HepG2 (cell line): ENCODE measurements at regions not wholly inside any gene's neighbourhood (a gene's known extent, or its start where the extent isn't known, plus 50 kb on each side); places are given as distances from the start of the nearest gene placed in this dataset.

Source experiments
- ATF1 ChIP-seq: IDR thresholded peaks from 2 replicates; pipeline ENCODE4 v1.6.1; 2016; ENCODE audit warnings: mild to moderate bottlenecking, control low read depth
- BCLAF1 ChIP-seq: fragments of 450-650 bp; IDR thresholded peaks from 2 replicates; pipeline ENCODE4 v1.6.1; 2017; ENCODE audit warnings: mild to moderate bottlenecking
- DPF2 ChIP-seq: sonication (generic); formaldehyde crosslinking; IDR thresholded peaks from 2 replicates; pipeline ENCODE4 v1.4.0; 2020; ENCODE audit warnings: mild to moderate bottlenecking, low read depth, missing genetic modification reagents, borderline replicate concordance
- GZF1 ChIP-seq: sonication (generic); formaldehyde crosslinking; IDR thresholded peaks from 2 replicates; pipeline ENCODE4 v1.5.1; 2020; ENCODE audit warnings: mild to moderate bottlenecking, missing genetic modification reagents
- HOXA3 ChIP-seq: sonication (generic); formaldehyde crosslinking; IDR thresholded peaks from 2 replicates; pipeline ENCODE4 v1.5.0; 2020; ENCODE audit warnings: missing genetic modification reagents
- JUND ChIP-seq: sonication (generic); formaldehyde crosslinking; IDR thresholded peaks from 2 replicates; pipeline ENCODE4 v1.8.0; 2022; ENCODE audit warnings: mild to moderate bottlenecking, missing genetic modification reagents
- NR3C1 ChIP-seq: sonication (generic); formaldehyde crosslinking; IDR thresholded peaks from 2 replicates; pipeline ENCODE4 v1.4.0; 2020; ENCODE audit warnings: missing genetic modification reagents
- POGZ ChIP-seq: sonication (generic); formaldehyde crosslinking; IDR thresholded peaks from 2 replicates; pipeline ENCODE4 v1.4.0; 2020; ENCODE audit warnings: mild to moderate bottlenecking, missing genetic modification reagents
- PRDM10 ChIP-seq: sonication (generic); formaldehyde crosslinking; IDR thresholded peaks from 2 replicates; pipeline ENCODE4 v1.4.0; 2020; ENCODE audit warnings: low read depth, missing genetic modification reagents
- RBFOX2 ChIP-seq: fragments of 200-400 bp; formaldehyde crosslinking; IDR thresholded peaks from 2 replicates; pipeline ENCODE4 v1.6.1; 2017; ENCODE audit warnings: low read depth, mild to moderate bottlenecking, low read length
- TEAD3 ChIP-seq: optimal IDR thresholded peaks from 2 replicates; pipeline ENCODE3; 2016; ENCODE audit warnings: borderline replicate concordance
- ZBTB10 ChIP-seq: sonication (generic); formaldehyde crosslinking; IDR thresholded peaks from 2 replicates; pipeline ENCODE4 v1.4.0; 2020; ENCODE audit warnings: missing genetic modification reagents, borderline replicate concordance
- ZNF124 ChIP-seq: sonication (generic); formaldehyde crosslinking; IDR thresholded peaks from 2 replicates; pipeline ENCODE4 v1.4.0; 2020; ENCODE audit warnings: missing genetic modification reagents
- ZNF282 ChIP-seq: fragments of 450-650 bp; IDR thresholded peaks from 2 replicates; pipeline ENCODE4 v1.6.1; 2018; ENCODE audit not compliant: partially characterized antibody
- ZNF33B ChIP-seq: sonication (generic); formaldehyde crosslinking; IDR thresholded peaks from 2 replicates; pipeline ENCODE4 v1.5.1; 2020; ENCODE audit warnings: mild to moderate bottlenecking, missing genetic modification reagents
- ZNF367 ChIP-seq: sonication (generic); formaldehyde crosslinking; IDR thresholded peaks from 2 replicates; pipeline ENCODE4 v1.4.0; 2020; ENCODE audit warnings: missing genetic modification reagents, borderline replicate concordance
- ZNF414 ChIP-seq: sonication (generic); formaldehyde crosslinking; IDR thresholded peaks from 2 replicates; pipeline ENCODE4 v1.5.0; 2020; ENCODE audit warnings: missing genetic modification reagents

GRCh38 chr20:50450881-50451752 is 59.1 kb upstream of the PTPN1 start (continued):
- TF ChIP-seq ZBTB10 (CRISPR knock-in tag) (peak; percentile 76), ZNF33B (CRISPR knock-in tag) (peak; percentile 81; the same call in 1 of the 2 replicates), HOXA3 (CRISPR knock-in tag) (peak; percentile 47; the same call in 1 of the 2 replicates), POGZ (CRISPR knock-in tag) (no peak), NR3C1 (CRISPR knock-in tag) (no peak), JUND (CRISPR knock-in tag) (peak; percentile 17; the same call in 1 of the 2 replicates), ZNF414 (CRISPR knock-in tag) (no peak; the same call in none of the 2 replicates), PRDM10 (CRISPR knock-in tag) (peak; percentile 15; the same call in 1 of the 2 replicates), ZNF367 (CRISPR knock-in tag) (no peak), DPF2 (CRISPR knock-in tag) (peak; percentile 63), TEAD3 (CRISPR knock-in tag) (peak; percentile 92), BCLAF1 (no peak), ATF1 (CRISPR knock-in tag) (no peak), ZNF124 (CRISPR knock-in tag) (0 out of 2 replicates have a peak, but pooled peaks have one; percentile 56), GZF1 (no peak), RBFOX2 (no peak), ZNF282 (no peak)
